IMR-90 (cell line): ENCODE measurements at regions not wholly inside any gene's neighbourhood (a gene's known extent, or its start where the extent isn't known, plus 50 kb on each side); places are given as distances from the start of the nearest gene placed in this dataset.

Source experiments
- ATAC-seq: fragments of 200-7000 bp; cut with Tn5 transposase; 2 replicates; pipeline ENCODE4 v1.9.1; 2020; ENCODE audit warnings: low read depth, mild to moderate bottlenecking, moderate library complexity
- BruUV-seq: library from RNA; stranded (reverse); fragments of 400-500 nt; replicated peaks from 2 replicates; lab custom pipeline; 2021; lab: Mats Ljungman, UMichigan
- CTCF ChIA-PET: fragments of 300-600 bp; formaldehyde crosslinking; extraction: SDS; loops from one replicate; lab custom pipeline; 2021; ENCODE audit warnings: antibody characterized with exemption; lab: Yijun Ruan, JAX
- POLR2A ChIA-PET: fragments of 300-600 bp; sonication (Branson Sonifier 250); formaldehyde crosslinking; loops from one replicate; lab custom pipeline; 2022; ENCODE audit warnings: antibody characterized with exemption; ENCODE audit not compliant: unreplicated experiment; lab: Charles Lee
- DNase-seq: peaks from one replicate; pipeline ENCODE4 v3.0.0; 2013
- H2AFZ ChIP-seq: replicated peaks from 2 replicates; pipeline ENCODE3; 2013; ENCODE audit warnings: low read length, mild to moderate bottlenecking; ENCODE audit not compliant: poor library complexity
- H2AK5ac ChIP-seq: 2 replicates; pipeline ENCODE4 v1.6.1; 2013; ENCODE audit warnings: low read depth, low read length, inconsistent platforms
- H2AK9ac ChIP-seq: replicated peaks from 2 replicates; pipeline ENCODE3; 2013; ENCODE audit warnings: mild to moderate bottlenecking, low read depth, low read length, moderate library complexity; ENCODE audit not compliant: poor library complexity
- H2BK120ac ChIP-seq: 2 replicates; pipeline ENCODE4 v1.6.1; 2013; ENCODE audit warnings: low read depth, low read length, inconsistent platforms
- H2BK15ac ChIP-seq: 3 replicates; pipeline ENCODE4 v1.6.1; 2013; ENCODE audit warnings: low read depth, low read length, inconsistent platforms
- H2BK20ac ChIP-seq: 2 replicates; pipeline ENCODE4 v1.6.1; 2013; ENCODE audit warnings: low read depth, mild to moderate bottlenecking, inconsistent platforms, low read length, moderate library complexity
- H2BK5ac ChIP-seq: 2 replicates; pipeline ENCODE4 v1.6.1; 2013; ENCODE audit warnings: mild to moderate bottlenecking, low read depth, low read length, inconsistent platforms; ENCODE audit not compliant: poor library complexity, severe bottlenecking
- H3K14ac ChIP-seq: replicated peaks from 2 replicates; pipeline ENCODE4 v1.6.1; 2013; ENCODE audit warnings: low read depth, low read length, inconsistent platforms
- H3K18ac ChIP-seq: 2 replicates; pipeline ENCODE4 v1.6.1; 2013; ENCODE audit warnings: low read depth, low read length, control low read depth
- H3K23ac ChIP-seq: 2 replicates; pipeline ENCODE4 v1.6.1; 2013; ENCODE audit warnings: low read depth, low read length, inconsistent platforms
- H3K27ac ChIP-seq: 2 replicates; pipeline ENCODE4 v1.5.1; 2013; ENCODE audit warnings: mild to moderate bottlenecking, control low read depth, low read length; ENCODE audit not compliant: insufficient read depth
- H3K27me3 ChIP-seq: 2 replicates; pipeline ENCODE4 v1.6.1; 2013; ENCODE audit warnings: low read length; ENCODE audit not compliant: control insufficient read depth, insufficient read depth
- H3K36me3 ChIP-seq: 2 replicates; pipeline ENCODE4 v1.6.1; 2013; ENCODE audit warnings: low read length, mixed read lengths; ENCODE audit not compliant: control insufficient read depth, insufficient read depth
- H3K4ac ChIP-seq: 2 replicates; pipeline ENCODE4 v1.6.1; 2013; ENCODE audit warnings: low read depth, low read length, inconsistent platforms
- H3K4me1 ChIP-seq: 2 replicates; pipeline ENCODE4 v1.6.1; 2013; ENCODE audit warnings: low read length, mixed read lengths; ENCODE audit not compliant: control insufficient read depth, insufficient read depth
- H3K4me2 ChIP-seq: 2 replicates; pipeline ENCODE4 v1.6.1; 2013; ENCODE audit warnings: low read depth, mild to moderate bottlenecking, control low read depth, low read length, moderate library complexity
- H3K4me3 ChIP-seq: 2 replicates; pipeline ENCODE4 v1.5.1; 2013; ENCODE audit warnings: low read depth, mild to moderate bottlenecking, control low read depth, low read length, moderate library complexity; ENCODE audit not compliant: insufficient read depth
- H3K56ac ChIP-seq: 2 replicates; pipeline ENCODE4 v1.6.1; 2013; ENCODE audit warnings: low read length, inconsistent platforms; ENCODE audit not compliant: insufficient read depth; ENCODE audit errors: extremely low read depth
- H3K79me1 ChIP-seq, 2 experiments: 2 replicates each; pipeline ENCODE4 v1.6.1; 2013; ENCODE audit warnings: low read length in 2 of 2, inconsistent platforms in 1 of 2, low read depth in 1 of 2
- H3K9ac ChIP-seq: 2 replicates; pipeline ENCODE4 v1.6.1; 2013; ENCODE audit warnings: low read depth, low read length, control low read depth
- H3K9me1 ChIP-seq: 2 replicates; pipeline ENCODE4 v1.6.1; 2013; ENCODE audit warnings: low read length, inconsistent platforms; ENCODE audit not compliant: insufficient read depth
- H3K9me3 ChIP-seq: 2 replicates; pipeline ENCODE4 v1.6.1; 2013; ENCODE audit warnings: low read length; ENCODE audit not compliant: control insufficient read depth, insufficient read depth
- H4K20me1 ChIP-seq: 2 replicates; pipeline ENCODE4 v1.6.1; 2013; ENCODE audit warnings: low read length, inconsistent platforms; ENCODE audit not compliant: insufficient read depth
- H4K5ac ChIP-seq: 2 replicates; pipeline ENCODE4 v1.6.1; 2013; ENCODE audit warnings: mild to moderate bottlenecking, low read depth, low read length, control low read depth
- H4K8ac ChIP-seq, 2 experiments: 2 replicates each; pipeline ENCODE4 v1.6.1; 2013; ENCODE audit warnings: low read depth in 2 of 2, low read length in 2 of 2, control low read depth in 1 of 2, inconsistent platforms in 1 of 2
- H4K91ac ChIP-seq: 2 replicates; pipeline ENCODE4 v1.6.1; 2013; ENCODE audit warnings: low read depth, low read length, inconsistent platforms; ENCODE audit not compliant: insufficient read depth
- BHLHE40 ChIP-seq: fragments of 150-350 bp; IDR thresholded peaks from 2 replicates; pipeline ENCODE4 v1.6.1; 2016; ENCODE audit warnings: mild to moderate bottlenecking, low read depth, low read length
- CEBPB ChIP-seq: IDR thresholded peaks from 2 replicates; pipeline ENCODE4 v1.6.1; 2012; ENCODE audit warnings: low read depth, low read length, improper control_type of control experiment
- CHD1 ChIP-seq: IDR thresholded peaks from 2 replicates; pipeline ENCODE4 v1.6.1; 2012; ENCODE audit warnings: low read depth, low read length, improper control_type of control experiment
- CTCF ChIP-seq: conservative IDR thresholded peaks from 2 replicates; pipeline ENCODE4 v1.5.1; 2012; ENCODE audit warnings: mild to moderate bottlenecking, low read depth, low read length, improper control_type of control experiment
- ELK1 ChIP-seq: fragments of 150-350 bp; IDR thresholded peaks from 2 replicates; pipeline ENCODE4 v1.6.1; 2016; ENCODE audit warnings: low read depth, mild to moderate bottlenecking, low read length, moderate library complexity, borderline replicate concordance
- FOS ChIP-seq: fragments of 150-350 bp; IDR thresholded peaks from 2 replicates; pipeline ENCODE4 v1.6.1; 2016; ENCODE audit warnings: low read depth, low read length
- MAFK ChIP-seq: IDR thresholded peaks from 2 replicates; pipeline ENCODE4 v1.6.1; 2012; ENCODE audit warnings: low read depth, low read length, improper control_type of control experiment
- MAZ ChIP-seq: IDR thresholded peaks from 2 replicates; pipeline ENCODE4 v1.6.1; 2012; ENCODE audit warnings: low read depth, mild to moderate bottlenecking, low read length, improper control_type of control experiment, moderate library complexity, borderline replicate concordance
- MXI1 ChIP-seq: IDR thresholded peaks from 2 replicates; pipeline ENCODE4 v1.6.1; 2012; ENCODE audit warnings: low read depth, mild to moderate bottlenecking, low read length, moderate library complexity, borderline replicate concordance
- NFE2L2 ChIP-seq: fragments of 150-350 bp; IDR thresholded peaks from 2 replicates; pipeline ENCODE4 v1.6.1; 2016; ENCODE audit warnings: low read depth, mild to moderate bottlenecking, low read length
- POLR2A ChIP-seq: IDR thresholded peaks from 2 replicates; pipeline ENCODE4 v1.6.1; 2012; ENCODE audit warnings: mild to moderate bottlenecking, low read depth, low read length
- RAD21 ChIP-seq: IDR thresholded peaks from 2 replicates; pipeline ENCODE4 v1.6.1; 2012; ENCODE audit warnings: low read length, improper control_type of control experiment
- RCOR1 ChIP-seq: IDR thresholded peaks from 2 replicates; pipeline ENCODE4 v1.6.1; 2012; ENCODE audit warnings: mild to moderate bottlenecking, low read length, improper control_type of control experiment; ENCODE audit not compliant: insufficient replicate concordance
- RFX5 ChIP-seq: IDR thresholded peaks from 2 replicates; pipeline ENCODE4 v1.8.0; 2012; ENCODE audit warnings: low read depth, mild to moderate bottlenecking, low read length, moderate library complexity
- SMC3 ChIP-seq: fragments of 150-350 bp; IDR thresholded peaks from 2 replicates; pipeline ENCODE4 v1.6.1; 2016; ENCODE audit warnings: low read depth, mild to moderate bottlenecking, antibody characterized with exemption, low read length, moderate library complexity
- USF2 ChIP-seq: fragments of 150-350 bp; IDR thresholded peaks from 2 replicates; pipeline ENCODE4 v1.6.1; 2017; ENCODE audit warnings: mild to moderate bottlenecking, antibody characterized with exemption, low read length, low read depth
- WGBS, 2 experiments: methylation state at CpG; one replicate each; pipeline versions ENCODE4 v1.1.5 to v1.1.7; 2013; ENCODE audit warnings: missing lambda C conversion rate in 2 of 2; ENCODE audit not compliant: insufficient read length in 1 of 2; ENCODE audit errors: extremely low coverage in 2 of 2; 5-methylcytosine and 5-hydroxymethylcytosine counted together
- dilution Hi-C: fragments of 300-500 bp; cut with HindIII; formaldehyde crosslinking; loops from one replicate; pipeline ENCODE4 v1.14.3; 2018; ENCODE audit warnings: low sequenced_read_pairs; ENCODE audit not compliant: unreplicated experiment
- in situ Hi-C: fragments of 300-500 bp; cut with MboI; formaldehyde crosslinking; loops from 3 replicates; pipeline ENCODE4 v1.14.3; 2019; ENCODE audit warnings: low sequenced_read_pairs, inconsistent platforms, mixed read lengths
- intact Hi-C: fragments of 100-400 bp; cut with micrococcal nuclease; formaldehyde crosslinking; loops from 2 replicates; pipeline ENCODE4 v1.10.0; 2022

GRCh38 chr5:133769842-133770241, 157.5 kb upstream of the FSTL4 start:
- H4K8ac ChIP-seq: no peak overlapping the region
- H3K4me3 ChIP-seq: no peak overlapping the region
- ATAC-seq (no peak), DNase-seq (no peak)
- H4K5ac ChIP-seq: no peak overlapping the region
- H4K91ac ChIP-seq: no peak overlapping the region
- dilution Hi-C loops (no loop called here), in situ Hi-C loops (no loop called here), intact Hi-C loops (no loop called here)
- H3K14ac ChIP-seq: no peak overlapping the region
- H3K9ac ChIP-seq: no peak overlapping the region
- no peaks in the 10 kb centered on the region for H3K36me3 ChIP-seq
- no peak overlapping the region for H3K4ac ChIP-seq
- BruUV-seq: no TSS peak
- no peaks in the 10 kb centered on the region for H3K9me1 ChIP-seq
- H3K18ac ChIP-seq: no peak overlapping the region
- no peaks in the 10 kb centered on the region; the same call in 1 of the 2 replicates for H3K27me3 ChIP-seq
- H3K4me1 ChIP-seq: no peaks in the 10 kb centered on the region
- H3K27ac ChIP-seq: no peak overlapping the region
- H4K20me1 ChIP-seq: no peaks in the 10 kb centered on the region
- H3K79me1 ChIP-seq: no peaks in the 10 kb centered on the region
- no peaks in the 10 kb centered on the region for H3K9me3 ChIP-seq
- CTCF ChIA-PET: no interaction called here
- TF ChIP-seq POLR2A (no peak), MXI1 (no peak), CHD1 (no peak), ELK1 (no peak), CEBPB (no peak), BHLHE40 (no peak), MAZ (no peak), RFX5 (no peak), FOS (no peak), USF2 (no peak), RCOR1 (no peak), CTCF (no peak), NFE2L2 (no peak), SMC3 (no peak), RAD21 (no peak), MAFK (no peak)
- no peak overlapping the region for H3K4me2 ChIP-seq
- no peak overlapping the region for H2BK15ac ChIP-seq
- H3K56ac ChIP-seq: no peak overlapping the region
- H2AK9ac ChIP-seq: no peak overlapping the region
- H2AK5ac ChIP-seq: no peak overlapping the region
- no peak overlapping the region for H3K23ac ChIP-seq
- POLR2A ChIA-PET: no interaction called here
- H2BK20ac ChIP-seq: no peak overlapping the region
- H2BK5ac ChIP-seq: no peak overlapping the region
- no peak overlapping the region for H2BK120ac ChIP-seq
- WGBS, 2 experiments: no CpG with 5 or more reads among the region's 1 CpG
- H2AFZ ChIP-seq: no peak overlapping the region
